HEK293 (cell line): ENCODE measurements at regions not wholly inside any gene's neighbourhood (a gene's known extent, or its start where the extent isn't known, plus 50 kb on each side); places are given as distances from the start of the nearest gene placed in this dataset.

Source experiments
- CTCF ChIA-PET: fragments of 350-600 bp; formaldehyde crosslinking; extraction: SDS; loops from one replicate; lab custom pipeline; 2021; ENCODE audit warnings: antibody characterized with exemption; lab: Yijun Ruan, JAX
- POLR2A ChIA-PET: fragments of 300-600 bp; formaldehyde crosslinking; extraction: SDS; loops from one replicate; lab custom pipeline; 2020; ENCODE audit warnings: antibody characterized with exemption, inconsistent platforms; lab: Yijun Ruan, JAX
- H3K27ac ChIP-seq: fragments of 200-500 bp; sonication (Bioruptor generic); 2 replicates; pipeline ENCODE4 v1.5.1; 2014; ENCODE audit warnings: low read depth, low read length, control low read depth, inconsistent platforms; ENCODE audit errors: extremely low read depth
- H3K36me3 ChIP-seq, 2 experiments: fragments of 200-500 bp in 1 of 2; sonication (Bioruptor generic) in 1 of 2; 1 replicate in 1 of 2; 2 replicates in 1 of 2; pipeline ENCODE4 v1.5.1; 2014 to 2017; ENCODE audit warnings: inconsistent platforms in 2 of 2, low read length in 2 of 2; ENCODE audit not compliant: control insufficient read depth in 2 of 2, insufficient read depth in 1 of 2
- H3K4me1 ChIP-seq: fragments of 200-500 bp; sonication (Bioruptor generic); 2 replicates; pipeline ENCODE4 v1.5.1; 2014; ENCODE audit warnings: mild to moderate bottlenecking, low read length, inconsistent platforms; ENCODE audit not compliant: control insufficient read depth, insufficient read depth
- H3K4me3 ChIP-seq: 2 replicates; pipeline ENCODE4 v1.5.1; 2011; ENCODE audit warnings: low read depth, mild to moderate bottlenecking, control low read depth, low read length, moderate library complexity
- H3K9me3 ChIP-seq: fragments of 200-500 bp; sonication (Bioruptor generic); 2 replicates; pipeline ENCODE4 v1.5.1; 2014; ENCODE audit warnings: low read depth, low read length, inconsistent platforms; ENCODE audit not compliant: control insufficient read depth, insufficient read depth
- CTCF ChIP-seq: fragments of 450-650 bp; formaldehyde crosslinking; IDR thresholded peaks from 2 replicates; pipeline ENCODE4 v1.5.1; 2016; ENCODE audit warnings: missing biosample characterization, missing genetic modification characterization
- FEZF1 ChIP-seq: fragments of 450-650 bp; formaldehyde crosslinking; IDR thresholded peaks from 2 replicates; pipeline ENCODE4 v1.5.1; 2016; ENCODE audit warnings: missing biosample characterization, missing genetic modification characterization
- KLF16 ChIP-seq: fragments of 450-650 bp; formaldehyde crosslinking; IDR thresholded peaks from 2 replicates; pipeline ENCODE4 v1.5.1; 2017; ENCODE audit warnings: missing biosample characterization, missing genetic modification characterization
- OVOL3 ChIP-seq: fragments of 450-650 bp; formaldehyde crosslinking; IDR thresholded peaks from 2 replicates; pipeline ENCODE4 v1.5.1; 2016; ENCODE audit warnings: missing biosample characterization, missing genetic modification characterization
- PRDM4 ChIP-seq: fragments of 450-650 bp; formaldehyde crosslinking; IDR thresholded peaks from 2 replicates; pipeline ENCODE4 v1.5.1; 2017; ENCODE audit warnings: missing biosample characterization, missing genetic modification characterization
- PRDM6 ChIP-seq: fragments of 450-650 bp; formaldehyde crosslinking; IDR thresholded peaks from 2 replicates; pipeline ENCODE4 v1.5.1; 2017; ENCODE audit warnings: missing biosample characterization, missing genetic modification characterization
- REST ChIP-seq: fragments of 450-650 bp; formaldehyde crosslinking; IDR thresholded peaks from 2 replicates; pipeline ENCODE4 v1.5.1; 2016; ENCODE audit warnings: missing biosample characterization, missing genetic modification characterization
- ZNF362 ChIP-seq: fragments of 450-650 bp; formaldehyde crosslinking; IDR thresholded peaks from 2 replicates; pipeline ENCODE4 v1.5.1; 2016; ENCODE audit warnings: missing biosample characterization, missing genetic modification characterization
- ZNF433 ChIP-seq: fragments of 450-650 bp; formaldehyde crosslinking; IDR thresholded peaks from 2 replicates; pipeline ENCODE4 v1.5.1; 2016; ENCODE audit warnings: missing biosample characterization, missing genetic modification characterization, low read depth
- ZNF544 ChIP-seq: fragments of 450-650 bp; formaldehyde crosslinking; IDR thresholded peaks from 2 replicates; pipeline ENCODE4 v1.5.0; 2017; ENCODE audit warnings: missing biosample characterization, missing genetic modification characterization
- ZNF561 ChIP-seq: fragments of 450-650 bp; IDR thresholded peaks from 2 replicates; pipeline ENCODE4 v1.5.1; 2018; ENCODE audit warnings: missing biosample characterization, missing genetic modification characterization, borderline replicate concordance
- ZNF585B ChIP-seq: fragments of 450-650 bp; formaldehyde crosslinking; IDR thresholded peaks from 2 replicates; pipeline ENCODE4 v1.5.1; 2016; ENCODE audit warnings: missing biosample characterization, missing genetic modification characterization
- ZNF670 ChIP-seq: fragments of 450-650 bp; formaldehyde crosslinking; IDR thresholded peaks from 2 replicates; pipeline ENCODE4 v1.5.1; 2016; ENCODE audit warnings: missing biosample characterization, missing genetic modification characterization, low read depth
- ZNF76 ChIP-seq: fragments of 450-650 bp; formaldehyde crosslinking; IDR thresholded peaks from 2 replicates; pipeline ENCODE4; 2016; ENCODE audit warnings: low read depth, missing biosample characterization, missing genetic modification characterization, borderline replicate concordance

GRCh38 chr15:98213346-98213979 is 253.0 kb downstream of the ARRDC4 start:
- ChIA-PET CTCF (interaction anchor here (1.0 to 1.2 kb wide), 2 partner anchors 98 to 863 kb away, joined by 3 to 4 read pairs; no protein-coding TSS in a partner anchor), POLR2A (no interaction called here)
- no peak for TF ChIP-seq ZNF544 (tag by site-specific recombination)
- TF ChIP-seq ZNF585B (tag by site-specific recombination), result no peak
- TF ChIP-seq OVOL3, result no peak
- no peak for TF ChIP-seq ZNF433 (tag by site-specific recombination)
- TF ChIP-seq ZNF670, result no peak
- no peak for TF ChIP-seq ZNF76
- TF ChIP-seq KLF16 (tag by site-specific recombination), result no peak
- no peak for TF ChIP-seq ZNF362 (tag by site-specific recombination)
- no peak for TF ChIP-seq CTCF (tag by site-specific recombination)

GRCh38 chr15:98216166-98216565 is 255.7 kb downstream of the ARRDC4 start:
- CTCF ChIA-PET, result no interaction called here
- TF ChIP-seq PRDM4 (tag by site-specific recombination) (peak; percentile 59; the same call in 1 of the 2 replicates), FEZF1 (tag by site-specific recombination) (peak; percentile 71), ZNF561 (peak; percentile 59; the same call in 1 of the 2 replicates), PRDM6 (tag by site-specific recombination) (peak; percentile 87), REST (tag by site-specific recombination) (no peak)
- Histone ChIP-seq H3K4me1 (peaks cover 2% of the 10 kb centered on the region), H3K27ac (no peak overlapping the region), H3K4me3 (no peak overlapping the region), H3K36me3 (no peaks in the 10 kb centered on the region), H3K9me3 (no peaks in the 10 kb centered on the region)
- POLR2A ChIA-PET, result no interaction called here

More at GRCh38 chr15:98213346-98213979, 253.0 kb downstream of the ARRDC4 start:
- H3K4me3 ChIP-seq, result no peak overlapping the region
- H3K27ac ChIP-seq, result no peak overlapping the region
- no peaks in the 10 kb centered on the region for H3K9me3 ChIP-seq
- H3K36me3 ChIP-seq, result no peaks in the 10 kb centered on the region
- peaks cover 2% of the 10 kb centered on the region for H3K4me1 ChIP-seq
